Ovary (tissue), 7 donors: ENCODE measurements at regions not wholly inside any gene's neighbourhood (a gene's known extent, or its start where the extent isn't known, plus 50 kb on each side); places are given as distances from the start of the nearest gene placed in this dataset.

Source experiments
- DNase-seq, 5 donors: peaks; one replicate each; pipeline ENCODE4 v3.0.0-alpha.2; 2019 to 2020
- H3K27ac ChIP-seq, 2 donors: fragments of 200-600 bp; one replicate each; pipeline versions ENCODE4 v1.5.1 to v1.8.0; 2019 to 2022
- H3K27me3 ChIP-seq: fragments of 200-600 bp; one replicate; pipeline ENCODE4 v1.8.0; 2022
- H3K36me3 ChIP-seq: fragments of 200-600 bp; sonication (generic); one replicate; pipeline ENCODE4 v1.5.1; 2019
- H3K4me1 ChIP-seq: one replicate; pipeline ENCODE4 v1.8.1; 2013; ENCODE audit warnings: mild to moderate bottlenecking, moderate library complexity; ENCODE audit not compliant: insufficient read depth
- H3K4me3 ChIP-seq: fragments of 200-600 bp; sonication (generic); one replicate; pipeline ENCODE4 v1.5.1; 2017
- H3K9me3 ChIP-seq, 2 donors: fragments of 200-600 bp in 1 of 2; sonication (generic) in 1 of 2; one replicate each; pipeline versions ENCODE4 v1.5.1 to v1.8.1; 2013 to 2019; ENCODE audit warnings: mild to moderate bottlenecking in 1 of 2, moderate library complexity in 1 of 2
- EP300 ChIP-seq: sonication (generic); formaldehyde crosslinking; IDR thresholded peaks from one replicate; pipeline ENCODE4 v1.6.1; 2017; ENCODE audit warnings: antibody characterized with exemption
- POLR2A ChIP-seq: fragments of 450-650 bp; IDR thresholded peaks from one replicate; pipeline ENCODE4 v1.6.1; 2017; ENCODE audit warnings: antibody characterized with exemption, mild to moderate bottlenecking, moderate library complexity
- WGBS, 3 donors: extraction: QIAGEN DNeasy Blood & Tissue Kit in 1 of 3; methylation state at CpG; one replicate each; pipeline versions ENCODE4 v1.1.5 to v1.1.7; 2013 to 2017; 5-methylcytosine and 5-hydroxymethylcytosine counted together
- intact Hi-C, 4 donors: fragments of 100-400 bp; cut with DNase I; formaldehyde crosslinking; loops; one replicate each; pipeline versions ENCODE4 v1.11.0 to v1.15.1; 2022 to 2023
- TF ChIP-seq, protein P1 (sequence below), 3 donors: fragments of 450-650 bp in 2 of 3; fragments of 200-600 bp in 1 of 3; IDR thresholded peaks; one replicate each; pipeline versions ENCODE4 v1.5.1 to v1.8.0; 2016 to 2022; ENCODE audit warnings: antibody characterized with exemption in 3 of 3, mild to moderate bottlenecking in 1 of 3
- donor health status: DM: no; HTN: no; CAD: no; lungs with moderate emphysema.
- donor health status: DM: no; HTN: no; CAD: no.
- donor health status: Bipolar disorder and iron deficiency.
- donor health status: DM: no; HTN: no; CAD: no.
- donor health status: DM: yes; HTN: yes; CAD: no.

- intact Hi-C loops = no loop called here
- Histone ChIP-seq H3K27ac (no peak overlapping the region), H3K4me3 (no peak overlapping the region), H3K27me3 (no peaks in the 10 kb centered on the region), H3K36me3 (no peaks in the 10 kb centered on the region), H3K9me3 (no peaks in the 10 kb centered on the region), H3K4me1 (no peaks in the 10 kb centered on the region)
- TF ChIP-seq POLR2A (no peak), EP300 (no peak)
- TF ChIP-seq, protein P1, sequence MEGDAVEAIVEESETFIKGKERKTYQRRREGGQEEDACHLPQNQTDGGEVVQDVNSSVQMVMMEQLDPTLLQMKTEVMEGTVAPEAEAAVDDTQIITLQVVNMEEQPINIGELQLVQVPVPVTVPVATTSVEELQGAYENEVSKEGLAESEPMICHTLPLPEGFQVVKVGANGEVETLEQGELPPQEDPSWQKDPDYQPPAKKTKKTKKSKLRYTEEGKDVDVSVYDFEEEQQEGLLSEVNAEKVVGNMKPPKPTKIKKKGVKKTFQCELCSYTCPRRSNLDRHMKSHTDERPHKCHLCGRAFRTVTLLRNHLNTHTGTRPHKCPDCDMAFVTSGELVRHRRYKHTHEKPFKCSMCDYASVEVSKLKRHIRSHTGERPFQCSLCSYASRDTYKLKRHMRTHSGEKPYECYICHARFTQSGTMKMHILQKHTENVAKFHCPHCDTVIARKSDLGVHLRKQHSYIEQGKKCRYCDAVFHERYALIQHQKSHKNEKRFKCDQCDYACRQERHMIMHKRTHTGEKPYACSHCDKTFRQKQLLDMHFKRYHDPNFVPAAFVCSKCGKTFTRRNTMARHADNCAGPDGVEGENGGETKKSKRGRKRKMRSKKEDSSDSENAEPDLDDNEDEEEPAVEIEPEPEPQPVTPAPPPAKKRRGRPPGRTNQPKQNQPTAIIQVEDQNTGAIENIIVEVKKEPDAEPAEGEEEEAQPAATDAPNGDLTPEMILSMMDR (IDR thresholded peaks at IDR 0.05) = no peak
- WGBS, 3 donors = 47 to 52% (median 49%) methylated on average over 5 of the region's 5 CpGs
- no peak for DNase-seq
Observed at GRCh38 chr18:998936-999335, 94.3 kb downstream of the ADCYAP1 start.

- Histone ChIP-seq H3K4me1 (no peaks in the 10 kb centered on the region), H3K27ac (no peak overlapping the region), H3K4me3 (no peak overlapping the region), H3K36me3 (no peaks in the 10 kb centered on the region), H3K27me3 (no peaks in the 10 kb centered on the region), H3K9me3 (no peaks in the 10 kb centered on the region)
- TF ChIP-seq POLR2A = no peak
- TF ChIP-seq, protein P1 (IDR thresholded peaks at IDR 0.05) = no peak
- no peak for TF ChIP-seq EP300
- WGBS, 3 donors = 50 to 69% (median 64%) methylated on average over 2 of the region's 2 CpGs
- DNase-seq = no peak
- intact Hi-C loops = no loop called here
Observed at GRCh38 chr18:1002653-1003178, 98.0 kb downstream of the ADCYAP1 start.

DNA sequence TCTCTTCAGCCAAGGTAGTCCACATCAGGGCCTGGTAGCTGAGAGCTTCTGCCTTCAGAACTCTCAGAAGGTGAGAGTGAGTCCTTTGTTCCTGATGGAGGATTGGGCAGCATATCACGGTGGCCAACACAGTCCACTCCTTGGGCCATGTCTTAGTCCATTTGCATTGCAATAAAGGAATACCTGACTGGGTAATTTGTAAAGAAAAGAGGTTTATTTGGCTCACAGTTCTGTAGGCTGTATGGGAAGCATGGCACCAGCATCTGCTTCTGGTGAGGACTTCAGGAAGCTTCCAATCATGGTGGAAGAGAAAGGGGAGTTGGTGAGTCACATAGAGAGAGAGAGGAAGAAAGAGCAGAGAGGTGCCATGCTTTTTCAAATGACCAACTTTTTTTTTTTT lies 98.8 kb downstream of the ADCYAP1 start:
- intact Hi-C loops = no loop called here
- H3K4me3 ChIP-seq = no peak overlapping the region

DNA sequence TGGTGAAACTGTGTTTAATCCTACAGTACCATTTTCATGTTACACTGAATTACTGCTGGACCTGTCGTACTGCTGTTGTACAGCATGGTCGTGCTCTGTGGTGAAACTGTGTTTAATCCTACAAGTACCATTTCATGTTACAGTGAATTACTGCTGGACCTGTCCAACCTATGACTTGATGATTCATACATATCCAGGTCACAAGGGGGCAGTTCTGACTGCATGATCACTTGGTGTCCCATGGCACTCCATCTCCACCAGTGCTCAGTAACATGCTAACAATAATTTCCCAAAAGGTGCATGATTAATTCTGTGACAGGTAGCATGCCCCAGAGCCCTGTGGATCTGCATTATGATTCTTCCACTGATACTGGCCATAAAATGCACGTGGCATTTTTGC lies 101.6 kb downstream of the ADCYAP1 start:
- no peak for DNase-seq
- Histone ChIP-seq H3K36me3 (no peaks in the 10 kb centered on the region), H3K4me1 (no peaks in the 10 kb centered on the region), H3K9me3 (no peaks in the 10 kb centered on the region), H3K27me3 (no peaks in the 10 kb centered on the region), H3K27ac (no peak overlapping the region), H3K4me3 (no peak overlapping the region)
- intact Hi-C loops = no loop called here
- TF ChIP-seq, protein P1 (IDR thresholded peaks at IDR 0.05) = no peak
- TF ChIP-seq POLR2A (no peak), EP300 (no peak)
- WGBS, 3 donors = 67 to 73% (median 72%) methylated on average over 3 of the region's 3 CpGs

More for the DNA sequence above, 98.8 kb downstream of the ADCYAP1 start:
- no peak for TF ChIP-seq POLR2A
- TF ChIP-seq, protein P1 (IDR thresholded peaks at IDR 0.05) = no peak
- no peak for TF ChIP-seq EP300
- H3K27ac ChIP-seq = no peak overlapping the region
- H3K36me3 ChIP-seq = no peaks in the 10 kb centered on the region
- no peaks in the 10 kb centered on the region for H3K9me3 ChIP-seq
- H3K4me1 ChIP-seq = no peaks in the 10 kb centered on the region
- WGBS, 3 donors = 92 to 100% (median 100%) methylated on average over 1 of the region's 1 CpG
- H3K27me3 ChIP-seq = no peaks in the 10 kb centered on the region
- DNase-seq = no peak
